Natural killer cell treated with Interleukin-12 subunit alpha and Interleukin-12 subunit beta and Interleukin-15 and Interleukin-18, amount 100 ng/mL, for 72 hours (primary cell): ENCODE measurements at regions not wholly inside any gene's neighbourhood (a gene's known extent, or its start where the extent isn't known, plus 50 kb on each side); places are given as distances from the start of the nearest gene placed in this dataset.

ENCODE experiments used
- ATAC-seq, 2 donors: fragments of 150-1000 bp; cut with Tn5 transposase in 1 of 2; sonication (Bioruptor Pico), chemical (Tn5 transposase) in 1 of 2; 2 replicates each; pipeline ENCODE4 v1.10.0; 2021
- DNase-seq: peaks from one replicate; pipeline ENCODE4 v3.0.0; 2022; ENCODE audit warnings: low spot score
- H3K27ac Mint-ChIP-seq, 2 donors: 1 replicate in 1 of 2; 2 replicates in 1 of 2; pipeline ENCODE4 v1.8.0; 2022; ENCODE audit warnings: mixed read lengths in 2 of 2, mild to moderate bottlenecking in 1 of 2, moderate library complexity in 1 of 2
- H3K27me3 Mint-ChIP-seq, 2 donors: 1 replicate in 1 of 2; 2 replicates in 1 of 2; pipeline ENCODE4 v1.8.0; 2022; ENCODE audit warnings: mixed read lengths in 2 of 2
- H3K36me3 Mint-ChIP-seq: one replicate; pipeline ENCODE4 v1.8.0; 2022; ENCODE audit warnings: mixed read lengths
- H3K4me1 Mint-ChIP-seq, 2 donors: 1 replicate in 1 of 2; 2 replicates in 1 of 2; pipeline ENCODE4 v1.8.0; 2022; ENCODE audit warnings: low read depth in 2 of 2, mixed read lengths in 2 of 2, mild to moderate bottlenecking in 1 of 2
- H3K4me3 Mint-ChIP-seq: one replicate; pipeline ENCODE4 v1.8.0; 2022; ENCODE audit warnings: mixed read lengths
- H3K9me3 Mint-ChIP-seq: 2 replicates; pipeline ENCODE4 v1.8.0; 2022; ENCODE audit warnings: mixed read lengths

DNA sequence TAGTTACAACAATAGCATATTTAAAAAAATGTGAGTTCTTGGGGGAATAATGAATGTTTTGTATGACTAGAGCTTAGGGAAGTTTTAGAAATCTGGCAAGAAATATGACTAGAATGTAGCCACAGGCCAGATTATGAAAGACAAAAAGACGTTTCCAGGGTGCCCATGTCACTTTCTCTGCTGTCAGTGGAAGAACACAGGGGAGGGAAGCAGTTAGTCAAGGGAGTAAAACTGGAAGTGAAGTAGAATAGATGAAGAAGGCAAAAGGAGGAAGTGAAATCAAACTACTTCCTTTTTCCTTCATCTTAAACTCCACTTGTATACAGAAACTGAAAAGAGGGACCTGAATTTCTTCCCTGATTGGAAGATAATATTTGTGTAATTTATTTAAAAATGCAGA, 81.2 kb upstream of the ATP2B1 start:
- no peak overlapping the region for H3K4me3 Mint-ChIP-seq
- DNase-seq (no peak), ATAC-seq (no peak)
- no peaks in the 10 kb centered on the region for H3K27me3 Mint-ChIP-seq
- H3K36me3 Mint-ChIP-seq: peaks cover 12% of the 10 kb centered on the region
- H3K9me3 Mint-ChIP-seq: peaks cover 7% of the 10 kb centered on the region
- no peak overlapping the region for H3K27ac Mint-ChIP-seq
- peaks cover 2 to 4% of the 10 kb centered on the region in 2 donors for H3K4me1 Mint-ChIP-seq

DNA sequence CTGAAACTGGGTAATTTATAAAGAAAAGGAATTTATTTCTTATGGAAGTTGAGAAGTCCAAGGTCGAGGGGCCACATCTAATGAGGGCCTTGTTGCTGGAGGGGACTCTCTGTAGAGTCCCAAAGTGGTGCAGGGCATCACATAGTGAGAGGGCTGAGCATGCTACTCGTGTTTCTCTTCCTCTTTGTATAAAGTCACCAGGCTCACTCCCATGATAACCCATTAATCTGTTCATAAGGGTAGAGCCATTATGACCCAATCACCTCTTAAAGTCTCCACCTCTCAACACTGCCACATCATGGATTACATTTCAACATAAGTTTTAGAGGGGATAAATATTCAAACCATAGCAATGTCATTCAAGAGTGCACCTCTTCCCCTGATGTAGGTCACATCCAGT, 79.1 kb upstream of the ATP2B1 start:
- no peak for DNase-seq
- Mint-ChIP-seq H3K27ac (no peak overlapping the region), H3K36me3 (peaks cover 12% of the 10 kb centered on the region), H3K4me1 (peaks cover 2 to 4% of the 10 kb centered on the region in 2 donors), H3K9me3 (peaks cover 7% of the 10 kb centered on the region), H3K27me3 (no peaks in the 10 kb centered on the region), H3K4me3 (no peak overlapping the region)
- ATAC-seq: no peak

- no peaks in the 10 kb centered on the region for H3K27me3 Mint-ChIP-seq
- H3K4me3 Mint-ChIP-seq: no peak overlapping the region
- no peak for ATAC-seq
- H3K4me1 Mint-ChIP-seq: peaks cover 2 to 4% of the 10 kb centered on the region in 2 donors
- H3K9me3 Mint-ChIP-seq: peaks cover 7% of the 10 kb centered on the region
- no peak for DNase-seq
- H3K27ac Mint-ChIP-seq: no peak overlapping the region
- H3K36me3 Mint-ChIP-seq: peaks cover 12% of the 10 kb centered on the region
Observed at GRCh38 chr12:89786177-89786810, 77.7 kb upstream of the ATP2B1 start.

DNA sequence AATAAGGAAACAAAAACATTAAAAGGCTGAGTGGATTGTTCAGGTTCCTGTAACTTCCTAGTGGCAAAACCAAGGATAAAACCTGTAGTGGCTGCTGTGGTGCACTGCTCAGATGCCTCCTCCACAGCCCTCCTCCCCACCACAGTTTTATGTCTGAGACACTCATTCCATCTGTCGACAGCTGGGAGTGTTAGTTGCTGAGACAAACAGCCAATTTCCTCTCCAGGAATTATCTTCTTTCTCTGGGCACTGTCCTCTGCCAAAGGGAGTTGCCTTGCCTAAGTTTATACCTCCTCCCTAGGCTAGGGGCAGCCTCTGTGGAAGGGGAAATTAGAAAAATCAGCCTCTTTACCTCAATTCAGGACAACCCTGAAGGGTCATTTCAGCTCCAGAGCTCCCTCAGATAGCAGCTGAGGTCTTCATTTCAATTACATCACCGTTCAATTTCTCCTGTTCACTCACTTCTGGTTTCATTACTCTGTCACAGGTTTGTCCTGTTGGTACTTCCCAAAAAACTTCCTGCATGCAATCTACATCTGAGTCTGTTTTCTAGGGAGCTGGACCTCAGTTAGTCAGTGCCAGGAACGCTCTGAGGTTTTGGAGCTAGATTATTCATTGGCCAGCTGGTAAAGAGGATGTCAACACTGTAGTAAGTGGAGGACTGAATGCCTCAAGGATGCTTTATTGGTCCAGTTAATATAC, 74.9 kb upstream of the ATP2B1 start:
- ATAC-seq: no peak
- Mint-ChIP-seq H3K27me3 (no peaks in the 10 kb centered on the region), H3K36me3 (peaks cover 12% of the 10 kb centered on the region), H3K27ac (no peak overlapping the region), H3K9me3 (peaks cover 7% of the 10 kb centered on the region), H3K4me1 (no peaks in the 10 kb centered on the region), H3K4me3 (no peak overlapping the region)
- no peak for DNase-seq

GRCh38 chr12:89782807-89783206, 74.2 kb upstream of the ATP2B1 start:
- Mint-ChIP-seq H3K4me1 (peaks cover 3 to 5% of the 10 kb centered on the region in 2 donors), H3K27me3 (no peaks in the 10 kb centered on the region), H3K9me3 (peaks cover 7% of the 10 kb centered on the region), H3K4me3 (no peak overlapping the region), H3K27ac (no peak overlapping the region), H3K36me3 (peaks cover 12% of the 10 kb centered on the region)
- DNase-seq: no peak
- ATAC-seq: no peak

- DNase-seq (no peak), ATAC-seq (no peak)
- Mint-ChIP-seq H3K36me3 (peaks cover 8% of the 10 kb centered on the region), H3K4me1 (peaks cover 3 to 5% of the 10 kb centered on the region in 2 donors), H3K9me3 (peaks cover 7% of the 10 kb centered on the region), H3K4me3 (no peak overlapping the region), H3K27me3 (no peaks in the 10 kb centered on the region), H3K27ac (no peak overlapping the region)
Observed at GRCh38 chr12:89781946-89782550, 73.4 kb upstream of the ATP2B1 start.

DNA sequence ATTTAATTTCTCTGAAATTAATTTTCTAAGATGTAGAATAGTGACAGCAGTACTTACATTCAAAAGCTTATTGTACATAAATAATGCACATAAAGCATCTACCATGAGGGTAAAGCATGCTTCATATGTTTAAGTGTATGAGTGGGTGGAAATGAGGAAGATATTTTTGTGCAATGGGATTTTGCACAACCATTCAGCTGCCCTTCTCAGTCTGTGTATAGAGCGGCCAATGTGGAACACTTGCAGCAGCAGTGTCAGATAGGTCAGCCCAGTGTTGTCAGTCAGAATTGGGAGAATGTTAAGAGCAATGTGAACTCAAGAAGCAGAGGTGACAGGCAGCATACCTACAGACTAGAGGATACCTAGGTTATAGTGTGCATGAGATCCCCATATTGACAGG, 72.5 kb upstream of the ATP2B1 start:
- H3K4me1 Mint-ChIP-seq: peaks cover 3 to 5% of the 10 kb centered on the region in 2 donors
- no peaks in the 10 kb centered on the region for H3K27me3 Mint-ChIP-seq
- H3K9me3 Mint-ChIP-seq: peaks cover 7% of the 10 kb centered on the region
- H3K27ac Mint-ChIP-seq: no peak overlapping the region
- H3K36me3 Mint-ChIP-seq: peaks cover 8% of the 10 kb centered on the region
- H3K4me3 Mint-ChIP-seq: no peak overlapping the region
- no peak for DNase-seq
- no peak for ATAC-seq

- H3K4me3 Mint-ChIP-seq: no peak overlapping the region
- H3K36me3 Mint-ChIP-seq: no peaks in the 10 kb centered on the region
- peaks cover 3 to 5% of the 10 kb centered on the region in 2 donors for H3K4me1 Mint-ChIP-seq
- H3K27ac Mint-ChIP-seq: no peak overlapping the region
- H3K9me3 Mint-ChIP-seq: no peaks in the 10 kb centered on the region
- ATAC-seq (no peak), DNase-seq (no peak)
- H3K27me3 Mint-ChIP-seq: no peaks in the 10 kb centered on the region
Observed at GRCh38 chr12:89779090-89779489, 70.5 kb upstream of the ATP2B1 start.

DNA sequence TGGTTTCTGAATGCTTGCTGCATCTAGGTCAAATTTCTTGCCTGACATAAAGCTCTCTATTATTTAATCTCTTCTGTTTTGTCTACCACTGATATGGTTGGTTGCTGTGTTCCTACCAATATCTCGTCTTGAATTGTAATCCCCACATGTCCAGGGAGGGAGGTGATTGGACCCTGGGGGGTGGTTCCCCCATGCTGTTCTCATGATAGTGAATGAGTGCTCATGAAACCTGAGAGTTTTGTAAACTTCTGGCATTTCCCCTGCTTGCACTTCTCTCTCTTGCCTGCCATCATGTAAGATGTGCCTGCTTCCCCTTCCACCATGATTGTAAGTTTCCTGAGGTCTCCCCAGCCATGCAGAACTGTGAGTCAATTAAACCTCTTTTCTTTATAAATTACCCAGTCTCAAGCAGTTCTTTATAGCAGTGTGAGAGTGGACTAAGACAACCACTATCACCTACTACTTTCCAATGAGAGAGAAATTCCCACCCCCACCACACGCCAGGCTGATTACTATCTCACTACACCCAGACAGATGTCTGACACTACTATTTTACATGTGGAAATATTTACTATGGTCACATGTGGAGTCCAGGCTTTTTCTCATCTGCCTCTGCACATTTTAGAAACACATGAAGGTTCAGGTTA, 69.2 kb upstream of the ATP2B1 start:
- no peaks in the 10 kb centered on the region for H3K9me3 Mint-ChIP-seq
- no peaks in the 10 kb centered on the region for H3K36me3 Mint-ChIP-seq
- no peak for ATAC-seq
- H3K4me1 Mint-ChIP-seq: peaks cover 3 to 5% of the 10 kb centered on the region in 2 donors
- no peak for DNase-seq
- H3K27ac Mint-ChIP-seq: no peak overlapping the region
- H3K4me3 Mint-ChIP-seq: no peak overlapping the region
- H3K27me3 Mint-ChIP-seq: no peaks in the 10 kb centered on the region

GRCh38 chr12:89775986-89776365, 67.3 kb upstream of the ATP2B1 start:
- no peak for ATAC-seq
- no peak for DNase-seq
- H3K27me3 Mint-ChIP-seq: no peaks in the 10 kb centered on the region
- no peaks in the 10 kb centered on the region for H3K36me3 Mint-ChIP-seq
- peaks cover 3% of the 10 kb centered on the region for H3K9me3 Mint-ChIP-seq
- H3K4me1 Mint-ChIP-seq: peaks cover 3 to 5% of the 10 kb centered on the region in 2 donors
- no peak overlapping the region for H3K4me3 Mint-ChIP-seq
- H3K27ac Mint-ChIP-seq: no peak overlapping the region

- H3K36me3 Mint-ChIP-seq: no peaks in the 10 kb centered on the region
- H3K4me3 Mint-ChIP-seq: no peak overlapping the region
- H3K9me3 Mint-ChIP-seq: peaks cover 3% of the 10 kb centered on the region
- H3K27me3 Mint-ChIP-seq: no peaks in the 10 kb centered on the region
- DNase-seq (no peak), ATAC-seq (no peak)
- no peak overlapping the region for H3K27ac Mint-ChIP-seq
- peaks cover 5 to 6% of the 10 kb centered on the region in 2 donors for H3K4me1 Mint-ChIP-seq
Observed at GRCh38 chr12:89775063-89775985, 66.7 kb upstream of the ATP2B1 start.

- DNase-seq (no peak), ATAC-seq (no peak)
- peaks cover 3% of the 10 kb centered on the region for H3K9me3 Mint-ChIP-seq
- peaks cover 5 to 6% of the 10 kb centered on the region in 2 donors for H3K4me1 Mint-ChIP-seq
- H3K27me3 Mint-ChIP-seq: no peaks in the 10 kb centered on the region
- H3K27ac Mint-ChIP-seq: no peak overlapping the region
- H3K36me3 Mint-ChIP-seq: no peaks in the 10 kb centered on the region
- H3K4me3 Mint-ChIP-seq: no peak overlapping the region
Observed at GRCh38 chr12:89774645-89775044, 66.0 kb upstream of the ATP2B1 start.

GRCh38 chr12:89770391-89770790, 61.8 kb upstream of the ATP2B1 start:
- ATAC-seq (no peak), DNase-seq (no peak)
- Mint-ChIP-seq H3K9me3 (peaks cover 3% of the 10 kb centered on the region), H3K27me3 (no peaks in the 10 kb centered on the region), H3K27ac (peak overlapping the region in 1 of 2 donors; percentile 82), H3K36me3 (no peaks in the 10 kb centered on the region), H3K4me3 (no peak overlapping the region), H3K4me1 (peaks cover 10 to 18% of the 10 kb centered on the region in 2 donors)
